SK-N-MC (cell line): ENCODE measurements at regions not wholly inside any gene's neighbourhood (a gene's known extent, or its start where the extent isn't known, plus 50 kb on each side); places are given as distances from the start of the nearest gene placed in this dataset.

Experiments used
- EZH2 ChIP-seq: fragments of 200-600 bp; sonication (generic); IDR thresholded peaks from one replicate; pipeline ENCODE4 v1.6.1; 2017; ENCODE audit warnings: antibody characterized with exemption
- POLR2AphosphoS5 ChIP-seq: IDR thresholded peaks from 2 replicates; pipeline ENCODE4 v1.6.1; 2012; ENCODE audit warnings: mild to moderate bottlenecking, low read depth, low read length, borderline replicate concordance

GRCh38 chr2:225841314-225841713 is 441.8 kb downstream of the NYAP2 start:
- TF ChIP-seq EZH2 (no peak), POLR2AphosphoS5 (no peak)
